GM21390 (cell line): ENCODE measurements at regions not wholly inside any gene's neighbourhood (a gene's known extent, or its start where the extent isn't known, plus 50 kb on each side); places are given as distances from the start of the nearest gene placed in this dataset.

Experiments used
- ATAC-seq: cut with Tn5 transposase; IDR thresholded peaks from one replicate; pipeline ENCODE4 v1.9.1; 2021; ENCODE audit not compliant: unreplicated experiment

GRCh38 chr2:211129798-211130197 is 573.4 kb downstream of the CPS1 start:
- ATAC-seq: no peak

GRCh38 chr2:211132046-211132445 is 575.6 kb downstream of the CPS1 start:
- no peak for ATAC-seq

- no peak for ATAC-seq
Measured at GRCh38 chr2:211132573-211132972, 576.2 kb downstream of the CPS1 start.

- no peak for ATAC-seq
Measured at GRCh38 chr2:211133766-211134165, 577.4 kb downstream of the CPS1 start.

DNA sequence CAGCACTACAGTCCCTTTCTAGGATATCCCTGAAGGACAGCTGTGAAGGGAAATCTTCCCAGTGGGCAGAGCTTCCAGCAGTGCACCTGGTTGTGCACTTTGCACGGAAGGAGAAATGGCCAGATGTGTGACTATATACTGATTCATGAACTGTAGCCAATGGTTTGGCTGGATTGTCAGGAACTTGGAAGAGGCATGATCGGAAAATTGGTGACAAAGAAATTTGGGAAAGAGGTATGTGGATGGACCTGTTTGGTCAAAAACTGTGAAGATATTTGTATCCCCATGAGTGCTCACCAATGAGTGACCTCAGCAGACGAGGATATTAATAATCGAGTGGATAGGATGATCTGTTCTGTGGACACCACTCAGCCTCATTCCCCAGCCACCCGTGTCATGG is 582.2 kb downstream of the CPS1 start:
- ATAC-seq: no peak

DNA sequence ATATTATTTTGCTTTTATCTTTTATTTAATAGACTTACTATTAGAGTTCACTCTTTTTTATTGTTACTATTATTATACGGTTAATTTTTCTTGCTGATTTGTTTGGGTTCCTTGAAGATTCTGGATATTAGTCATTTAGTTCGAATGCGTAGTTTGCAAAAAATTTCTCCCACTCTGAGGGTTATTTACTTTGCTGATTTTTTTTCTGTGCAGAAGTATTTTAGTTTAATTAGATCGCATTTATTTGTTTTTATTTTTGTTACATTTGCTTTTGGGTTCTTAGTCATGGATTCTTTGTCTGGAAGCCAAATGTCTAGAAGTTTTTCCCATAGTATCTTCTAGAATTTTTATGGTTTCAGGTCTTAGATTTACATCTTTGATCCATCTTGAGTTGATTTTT is 585.2 kb downstream of the CPS1 start:
- ATAC-seq: no peak

DNA sequence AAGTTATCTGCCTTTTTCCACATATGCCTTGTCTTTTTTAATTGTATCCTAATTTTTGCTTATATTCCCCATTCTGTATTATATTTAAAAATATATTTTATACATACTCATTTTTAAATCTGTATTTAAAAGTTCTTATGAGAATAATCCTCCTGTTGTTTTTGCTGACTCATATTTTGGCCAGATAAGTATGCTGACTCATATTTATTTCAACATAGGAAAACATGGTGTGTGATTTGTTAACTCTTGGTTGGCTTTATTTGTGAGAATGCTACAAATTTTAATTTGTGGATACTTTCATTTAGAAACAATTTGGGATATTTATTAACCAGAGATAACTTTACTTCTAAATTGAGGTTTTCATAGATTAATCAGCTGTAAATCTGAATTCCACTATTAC is 587.7 kb downstream of the CPS1 start:
- ATAC-seq: no peak

DNA sequence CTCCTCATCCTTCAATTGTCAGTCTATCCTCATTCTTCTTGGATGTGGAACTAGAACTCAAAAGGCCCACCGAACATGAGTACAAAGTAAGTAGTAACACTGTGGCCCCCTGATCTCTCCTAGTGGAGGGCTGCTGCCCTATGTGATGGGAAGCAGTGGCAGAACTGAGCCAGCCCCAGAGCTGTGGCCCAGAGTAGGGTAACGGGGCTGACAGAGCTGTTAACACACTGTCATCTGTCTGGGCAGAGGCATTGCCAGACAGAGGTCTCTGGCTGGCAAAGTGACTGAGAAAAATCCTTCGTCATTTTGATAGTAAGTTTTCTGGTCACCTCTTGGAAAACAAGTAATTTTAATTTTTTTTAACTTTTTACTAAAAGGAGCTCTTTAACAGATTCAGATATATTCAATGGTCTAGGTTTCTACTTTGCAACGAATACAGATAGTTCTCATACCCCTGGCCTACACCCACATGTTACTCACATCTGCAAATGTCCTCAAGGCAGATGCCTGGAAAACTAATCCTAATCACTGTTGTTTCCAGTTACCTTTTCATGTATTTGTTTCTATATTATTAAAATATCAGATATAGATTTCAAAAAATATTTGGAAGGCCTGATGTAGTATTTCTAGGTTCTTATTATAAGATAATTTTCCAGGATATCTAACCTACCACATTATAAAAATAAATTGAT is 588.7 kb downstream of the CPS1 start:
- no peak for ATAC-seq

- no peak for ATAC-seq
Measured at GRCh38 chr2:211149731-211150130, 593.3 kb downstream of the CPS1 start.

DNA sequence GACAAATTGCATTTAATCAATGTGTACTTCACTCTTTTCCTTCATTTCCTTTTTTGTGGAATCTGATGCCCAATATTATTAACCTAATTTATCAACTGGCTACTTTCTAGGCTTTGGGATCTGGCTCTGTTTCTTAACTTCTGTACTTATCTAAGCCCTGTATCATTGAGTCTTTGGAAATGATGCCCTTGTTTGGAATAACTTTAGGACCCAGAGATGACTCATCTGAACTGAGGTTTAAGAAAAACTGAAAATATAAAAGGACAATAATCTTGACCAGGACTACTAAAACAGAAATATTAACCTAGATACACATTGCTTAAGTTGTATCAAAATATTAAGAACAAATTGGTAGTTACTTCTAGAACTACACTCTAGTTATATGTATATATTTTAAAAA is 600.8 kb downstream of the CPS1 start:
- no peak for ATAC-seq

- ATAC-seq: peak; percentile 99
Measured at GRCh38 chr2:211157856-211158463, 601.6 kb downstream of the CPS1 start.

- no peak for ATAC-seq
Measured at GRCh38 chr2:211159972-211160371, 603.6 kb downstream of the CPS1 start.

- ATAC-seq: no peak
Measured at GRCh38 chr2:211161236-211161635, 604.8 kb downstream of the CPS1 start.

GRCh38 chr2:211162911-211163310 is 606.5 kb downstream of the CPS1 start:
- ATAC-seq: no peak

GRCh38 chr2:211170843-211171242 is 614.4 kb downstream of the CPS1 start:
- no peak for ATAC-seq

DNA sequence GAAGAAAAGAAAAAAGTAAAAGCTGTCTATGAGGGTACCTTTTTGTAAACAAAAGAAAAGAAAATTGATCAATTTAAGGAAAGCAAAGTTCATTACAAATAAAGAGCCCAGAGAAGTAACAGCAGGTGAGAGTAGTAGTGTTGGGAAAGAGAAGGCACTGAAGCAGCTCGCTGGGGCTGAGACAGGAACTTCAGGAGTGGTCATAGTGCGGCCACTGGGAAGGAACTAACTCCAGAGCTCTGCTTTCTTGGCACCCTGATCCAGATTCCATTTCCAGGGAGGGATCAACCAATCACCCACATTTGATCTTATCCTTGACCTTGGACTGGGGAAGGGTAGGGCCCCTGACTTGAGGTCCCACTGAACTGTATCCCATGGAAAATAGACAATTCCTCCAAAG is 617.6 kb downstream of the CPS1 start:
- no peak for ATAC-seq

GRCh38 chr2:211174631-211175030 is 618.2 kb downstream of the CPS1 start:
- no peak for ATAC-seq

DNA sequence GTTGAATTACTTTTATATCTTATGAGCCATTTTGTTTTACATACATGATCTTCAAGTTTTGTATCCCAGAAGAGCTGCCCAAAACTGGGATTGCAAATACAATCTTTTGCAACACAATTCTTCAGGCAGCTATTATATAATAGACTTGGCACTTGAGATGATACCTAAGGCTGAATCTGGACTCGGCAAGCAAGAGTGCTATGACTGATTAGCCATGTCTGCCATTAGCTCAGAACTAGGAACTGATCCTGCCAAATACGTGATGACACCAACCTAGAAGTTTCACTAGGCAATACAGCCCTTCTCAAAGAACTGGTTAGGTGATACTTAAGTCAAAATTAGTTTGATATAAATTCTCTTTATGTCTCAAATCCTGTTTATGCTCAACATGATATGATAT is 619.6 kb downstream of the CPS1 start:
- ATAC-seq: no peak

DNA sequence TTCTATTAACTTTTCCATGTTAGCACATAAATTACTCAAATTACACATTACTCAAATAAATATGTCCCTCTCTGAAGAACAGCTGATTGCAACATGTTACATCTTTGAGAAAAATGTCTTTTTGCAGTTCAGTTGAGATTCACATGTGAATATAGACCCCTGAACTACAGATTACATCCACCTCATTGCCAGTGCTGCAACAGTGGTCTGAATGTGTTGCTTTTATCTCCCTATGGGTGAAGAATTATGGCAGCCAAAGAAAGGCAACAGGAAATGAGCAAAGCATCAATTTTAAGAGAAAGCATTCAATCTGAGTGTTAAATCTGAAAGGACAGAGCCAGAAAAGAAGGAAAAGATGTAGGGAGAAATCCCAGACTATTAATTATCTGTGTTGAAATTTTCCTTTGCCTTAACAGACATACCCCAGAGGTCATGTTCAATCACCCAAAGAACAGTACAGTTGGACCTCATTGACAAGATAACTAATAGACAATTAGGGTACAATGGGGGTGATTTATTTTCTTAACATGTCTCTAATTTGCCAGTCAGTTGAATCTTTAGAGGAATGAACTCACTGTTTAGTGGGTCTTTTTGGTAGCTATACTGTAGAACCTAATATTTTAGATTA is 620.2 kb downstream of the CPS1 start:
- no peak for ATAC-seq

- no peak for ATAC-seq
Measured at GRCh38 chr2:211181626-211182025, 625.2 kb downstream of the CPS1 start.

DNA sequence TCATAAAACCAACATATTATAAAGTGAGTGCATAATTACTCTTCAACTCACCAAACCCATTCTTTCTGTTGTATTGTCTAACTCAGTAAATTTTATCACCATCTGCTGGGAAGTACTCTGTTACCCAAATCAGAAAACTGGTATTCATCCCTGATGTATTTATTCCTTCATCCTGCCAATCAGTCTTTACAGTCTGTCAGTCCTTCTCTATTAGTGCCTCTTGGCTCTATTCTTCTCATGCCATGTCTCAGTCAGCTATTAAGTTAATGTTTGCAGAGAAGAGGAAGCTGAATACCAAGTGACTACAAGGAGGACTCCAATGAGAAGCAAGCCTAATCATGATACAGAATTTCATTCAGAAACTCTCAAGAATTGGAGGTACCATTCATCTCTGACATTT is 631.2 kb downstream of the CPS1 start:
- ATAC-seq: no peak

DNA sequence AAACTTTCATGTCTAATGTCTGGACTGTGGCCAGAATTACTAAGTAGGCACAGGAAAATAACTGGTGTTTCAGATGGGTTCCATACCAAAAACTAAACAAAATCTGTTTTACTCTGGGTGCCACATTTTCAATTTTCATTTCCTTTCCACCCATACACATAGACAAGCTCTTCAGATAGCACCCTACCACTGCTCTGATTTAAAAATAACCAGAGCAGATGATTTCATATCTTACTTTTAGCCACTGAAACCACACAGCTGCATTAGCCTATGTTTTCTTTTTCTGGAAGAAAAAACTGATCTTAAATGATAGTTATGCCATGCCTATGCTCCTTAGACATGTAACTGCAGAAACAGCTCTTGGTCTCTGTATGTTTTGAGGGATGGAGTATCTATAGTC is 647.6 kb downstream of the CPS1 start:
- ATAC-seq: peak; percentile 83

DNA sequence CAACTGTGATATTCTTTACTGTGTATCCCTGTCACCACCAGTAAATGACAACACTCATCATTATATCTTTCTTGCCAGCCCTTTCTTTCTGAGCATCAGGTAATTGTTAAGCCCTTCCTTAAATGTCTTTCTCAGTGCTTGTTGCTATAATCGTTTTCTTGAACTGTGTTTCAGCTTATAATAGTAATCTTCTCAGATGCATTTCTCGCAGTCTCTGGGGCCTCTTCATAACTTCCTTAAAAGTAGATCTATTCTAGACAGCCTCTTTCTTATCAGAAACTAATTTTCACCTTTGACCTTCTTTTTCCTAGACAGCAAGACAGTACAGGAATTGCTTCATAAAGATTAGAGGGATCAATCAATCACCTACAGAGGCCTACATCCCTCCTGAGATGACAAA is 648.1 kb downstream of the CPS1 start:
- peak; percentile 23 for ATAC-seq
